Mesenchymal stem cell (in vitro differentiated cells and primary cell): ENCODE measurements at regions not wholly inside any gene's neighbourhood (a gene's known extent, or its start where the extent isn't known, plus 50 kb on each side); places are given as distances from the start of the nearest gene placed in this dataset.

Experiments
- DNase-seq: peaks from one replicate; pipeline ENCODE4 v3.0.0-alpha.2; 2013
- H2AFZ ChIP-seq: one replicate; pipeline ENCODE4 v1.6.1; 2013; ENCODE audit warnings: low read depth, mild to moderate bottlenecking, control low read depth, inconsistent platforms, low read length, moderate library complexity
- H2AK5ac ChIP-seq: 2 replicates; pipeline ENCODE4 v1.6.1; 2013; ENCODE audit warnings: low read length, moderate library complexity, mild to moderate bottlenecking, inconsistent platforms; ENCODE audit not compliant: severe bottlenecking
- H2BK120ac ChIP-seq: one replicate; pipeline ENCODE4 v1.6.1; 2013; ENCODE audit warnings: low read depth, mild to moderate bottlenecking, inconsistent platforms, low read length, moderate library complexity
- H2BK12ac ChIP-seq, 2 experiments: one replicate each; pipeline ENCODE4 v1.6.1; 2013; ENCODE audit warnings: inconsistent platforms in 2 of 2, low read length in 2 of 2, mild to moderate bottlenecking in 2 of 2, moderate library complexity in 2 of 2, control low read depth in 1 of 2
- H2BK15ac ChIP-seq: one replicate; pipeline ENCODE4 v1.6.1; 2013; ENCODE audit warnings: mild to moderate bottlenecking, low read depth, inconsistent platforms; ENCODE audit not compliant: poor library complexity, severe bottlenecking
- H2BK5ac ChIP-seq: 2 replicates; pipeline ENCODE4 v1.6.1; 2013; ENCODE audit warnings: low read depth, mild to moderate bottlenecking, low read length, control low read depth, inconsistent platforms; ENCODE audit not compliant: poor library complexity, severe bottlenecking
- H3K14ac ChIP-seq, 2 experiments: one replicate each; pipeline ENCODE4 v1.6.1; 2013; ENCODE audit warnings: inconsistent platforms in 2 of 2, low read length in 2 of 2, control low read depth in 1 of 2, mild to moderate bottlenecking in 1 of 2, moderate library complexity in 1 of 2
- H3K18ac ChIP-seq, 2 experiments: one replicate each; pipeline ENCODE4 v1.6.1; 2013; ENCODE audit warnings: inconsistent platforms in 2 of 2, low read length in 2 of 2, control low read depth in 1 of 2, low read depth in 1 of 2, mild to moderate bottlenecking in 1 of 2
- H3K23ac ChIP-seq, 2 experiments: one replicate each; pipeline ENCODE4 v1.6.1; 2013; ENCODE audit warnings: inconsistent platforms in 2 of 2, low read length in 2 of 2, mild to moderate bottlenecking in 2 of 2, moderate library complexity in 2 of 2, control low read depth in 1 of 2
- H3K27ac ChIP-seq: 2 replicates; pipeline ENCODE4 v1.5.1; 2013; ENCODE audit warnings: mild to moderate bottlenecking, moderate library complexity, low read length, control low read depth, inconsistent platforms; ENCODE audit not compliant: poor library complexity, severe bottlenecking
- H3K27me3 ChIP-seq, 2 experiments: 2 replicates each; pipeline versions ENCODE4 v1.6.1 to v1.7.0; 2013; ENCODE audit warnings: low read length in 2 of 2, mild to moderate bottlenecking in 2 of 2, moderate library complexity in 2 of 2, control low read depth in 1 of 2, inconsistent platforms in 1 of 2; ENCODE audit not compliant: control insufficient read depth in 1 of 2, insufficient read depth in 1 of 2
- H3K36me3 ChIP-seq, 2 experiments: 2 replicates each; pipeline versions ENCODE4 v1.6.1 to v1.7.0; 2013; ENCODE audit warnings: low read length in 2 of 2, control low read depth in 1 of 2, inconsistent platforms in 1 of 2, low read depth in 1 of 2, mild to moderate bottlenecking in 1 of 2; ENCODE audit not compliant: insufficient read depth in 2 of 2, control insufficient read depth in 1 of 2
- H3K4ac ChIP-seq, 2 experiments: one replicate each; pipeline ENCODE4 v1.6.1; 2013; ENCODE audit warnings: inconsistent platforms in 2 of 2, low read length in 2 of 2, mild to moderate bottlenecking in 2 of 2, moderate library complexity in 2 of 2, control low read depth in 1 of 2, low read depth in 1 of 2
- H3K4me1 ChIP-seq: 2 replicates; pipeline ENCODE4 v1.6.1; 2013; ENCODE audit warnings: low read depth, low read length, control low read depth; ENCODE audit not compliant: control insufficient read depth, insufficient read depth
- H3K4me2 ChIP-seq: 2 replicates; pipeline ENCODE4 v1.6.1; 2013; ENCODE audit warnings: low read length, mild to moderate bottlenecking, inconsistent platforms; ENCODE audit not compliant: poor library complexity, severe bottlenecking
- H3K4me3 ChIP-seq, 2 experiments: 2 replicates each; pipeline versions ENCODE4 v1.5.1 to v1.7.0; 2013; ENCODE audit warnings: low read length in 2 of 2, mild to moderate bottlenecking in 2 of 2, control low read depth in 1 of 2, low read depth in 1 of 2; ENCODE audit not compliant: insufficient read depth in 1 of 2
- H3K79me1 ChIP-seq: replicated peaks from 2 replicates; pipeline ENCODE4 v1.6.1; 2013; ENCODE audit warnings: mild to moderate bottlenecking, control low read depth, low read length, inconsistent platforms; ENCODE audit not compliant: poor library complexity, severe bottlenecking
- H3K9ac ChIP-seq: 2 replicates; pipeline ENCODE4 v1.7.0; 2013; ENCODE audit warnings: mild to moderate bottlenecking, low read length, moderate library complexity
- H3K9me3 ChIP-seq: 2 replicates; pipeline ENCODE4 v1.7.0; 2013; ENCODE audit warnings: mild to moderate bottlenecking, low read length; ENCODE audit not compliant: control insufficient read depth
- H4K8ac ChIP-seq: one replicate; pipeline ENCODE4 v1.6.1; 2013; ENCODE audit warnings: inconsistent platforms, mild to moderate bottlenecking, low read length, moderate library complexity
- H4K91ac ChIP-seq: one replicate; pipeline ENCODE4 v1.6.1; 2013; ENCODE audit warnings: mild to moderate bottlenecking, low read length, inconsistent platforms
- WGBS: methylation state at CpG from one replicate; pipeline ENCODE4 v1.1.7; 2013; ENCODE audit warnings: mixed read lengths; 5-methylcytosine and 5-hydroxymethylcytosine counted together

- Histone ChIP-seq H3K27ac (no peak overlapping the region), H3K14ac (no peak overlapping the region), H2BK15ac (no peak overlapping the region), H3K27me3 (no peaks in the 10 kb centered on the region), H3K23ac (no peak overlapping the region), H3K79me1 (no peaks in the 10 kb centered on the region), H4K8ac (no peak overlapping the region), H3K4me1 (no peaks in the 10 kb centered on the region), H2BK12ac (no peak overlapping the region), H3K9ac (no peak overlapping the region), H3K4me2 (no peak overlapping the region), H2AFZ (no peak overlapping the region), H3K36me3 (no peaks in the 10 kb centered on the region), H3K4me3 (no peak overlapping the region), H3K4ac (no peak overlapping the region), H3K18ac (no peak overlapping the region), H2BK120ac (no peak overlapping the region), H2AK5ac (no peak overlapping the region), H3K9me3 (no peaks in the 10 kb centered on the region), H2BK5ac (no peak overlapping the region), H4K91ac (no peak overlapping the region)
- 89% methylated on average over 2 of the region's 2 CpGs for WGBS
- DNase-seq, result no peak
Observed at GRCh38 chr4:170270628-170271027, 180.9 kb upstream of the AADAT start.

GRCh38 chr4:170269950-170270349 lies 180.2 kb upstream of the AADAT start:
- no peaks in the 10 kb centered on the region for H3K9me3 ChIP-seq
- no peak overlapping the region for H3K27ac ChIP-seq
- H2AK5ac ChIP-seq, result no peak overlapping the region
- no peak overlapping the region for H3K4me3 ChIP-seq
- H2BK5ac ChIP-seq, result no peak overlapping the region
- no peak overlapping the region for H2AFZ ChIP-seq
- no peak overlapping the region for H3K18ac ChIP-seq
- no peak overlapping the region for H3K14ac ChIP-seq
- H3K9ac ChIP-seq, result no peak overlapping the region
- H4K8ac ChIP-seq, result no peak overlapping the region
- no peak for DNase-seq
- no peaks in the 10 kb centered on the region for H3K79me1 ChIP-seq
- no peak overlapping the region for H2BK120ac ChIP-seq
- H3K4ac ChIP-seq, result no peak overlapping the region
- no peak overlapping the region for H2BK12ac ChIP-seq
- no peaks in the 10 kb centered on the region for H3K27me3 ChIP-seq
- no peak overlapping the region for H2BK15ac ChIP-seq
- no CpG with 5 or more reads among the region's 2 CpGs for WGBS
- no peak overlapping the region for H3K4me2 ChIP-seq
- H3K4me1 ChIP-seq, result no peaks in the 10 kb centered on the region
- H4K91ac ChIP-seq, result no peak overlapping the region
- H3K23ac ChIP-seq, result no peak overlapping the region
- H3K36me3 ChIP-seq, result no peaks in the 10 kb centered on the region

GRCh38 chr4:170259631-170260153 lies 169.9 kb upstream of the AADAT start:
- Histone ChIP-seq H4K8ac (no peak overlapping the region), H2BK12ac (no peak overlapping the region), H3K23ac (no peak overlapping the region), H3K14ac (no peak overlapping the region), H3K9me3 (no peaks in the 10 kb centered on the region), H3K9ac (no peak overlapping the region), H3K27me3 (peaks cover 0 to 3% of the 10 kb centered on the region in 2 experiments), H3K27ac (no peak overlapping the region), H3K79me1 (no peaks in the 10 kb centered on the region), H2BK15ac (no peak overlapping the region), H3K4me1 (no peaks in the 10 kb centered on the region), H3K36me3 (no peaks in the 10 kb centered on the region), H3K4me3 (no peak overlapping the region), H3K4ac (no peak overlapping the region), H2BK5ac (no peak overlapping the region), H3K18ac (no peak overlapping the region), H3K4me2 (no peak overlapping the region), H4K91ac (no peak overlapping the region), H2BK120ac (no peak overlapping the region), H2AFZ (no peak overlapping the region), H2AK5ac (no peak overlapping the region)
- WGBS, result 15% methylated on average over 6 of the region's 6 CpGs
- peak; percentile 93 for DNase-seq

- Histone ChIP-seq H3K9ac (no peak overlapping the region), H4K8ac (no peak overlapping the region), H3K4ac (no peak overlapping the region), H3K36me3 (no peaks in the 10 kb centered on the region), H3K79me1 (no peaks in the 10 kb centered on the region), H3K14ac (no peak overlapping the region), H3K4me3 (no peak overlapping the region), H3K27ac (no peak overlapping the region), H2BK5ac (no peak overlapping the region), H3K23ac (no peak overlapping the region), H3K18ac (no peak overlapping the region), H2AK5ac (no peak overlapping the region), H3K4me1 (no peaks in the 10 kb centered on the region), H2AFZ (no peak overlapping the region), H3K4me2 (no peak overlapping the region), H3K9me3 (no peaks in the 10 kb centered on the region), H3K27me3 (peaks cover 0 to 3% of the 10 kb centered on the region in 2 experiments), H2BK12ac (no peak overlapping the region), H4K91ac (no peak overlapping the region), H2BK15ac (no peak overlapping the region), H2BK120ac (no peak overlapping the region)
- DNase-seq, result no peak
Observed at GRCh38 chr4:170256807-170257206, 167.1 kb upstream of the AADAT start.
